Right cardiac atrium (tissue), 5 donors: ENCODE measurements at regions not wholly inside any gene's neighbourhood (a gene's known extent, or its start where the extent isn't known, plus 50 kb on each side); places are given as distances from the start of the nearest gene placed in this dataset.
"Not testable (repeated sequence)": the region's sequence is repeated elsewhere in the genome, so short reads cannot be mapped to it uniquely, and the experiment has no call there.

Experiments
- ATAC-seq, 2 donors: fragments of 200-7000 bp; cut with Tn5 transposase; one replicate each; pipeline versions ENCODE4 v1.8.0 to v1.9.1; 2020; ENCODE audit warnings: moderate library complexity in 2 of 2, mild to moderate bottlenecking in 1 of 2
- DNase-seq, 3 donors: peaks; one replicate each; pipeline ENCODE4 v3.0.0-alpha.2; 2020
- H3K27ac ChIP-seq: one replicate; pipeline ENCODE4 v1.5.1; 2013; ENCODE audit warnings: mild to moderate bottlenecking, low read length, control low read depth, moderate library complexity
- H3K27me3 ChIP-seq: one replicate; pipeline ENCODE4 v1.6.1; 2013; ENCODE audit not compliant: control insufficient read depth, insufficient read depth
- H3K4me1 ChIP-seq: one replicate; pipeline ENCODE4 v1.6.1; 2013; ENCODE audit warnings: low read length; ENCODE audit not compliant: control insufficient read depth, insufficient read depth
- H3K4me3 ChIP-seq: one replicate; pipeline ENCODE4 v1.5.1; 2013; ENCODE audit warnings: low read length, control low read depth
- H3K9me3 ChIP-seq: one replicate; pipeline ENCODE4 v1.6.1; 2013; ENCODE audit warnings: low read length; ENCODE audit not compliant: control insufficient read depth
- WGBS: extraction: QIAGEN DNeasy Blood & Tissue Kit; methylation state at CpG from one replicate; pipeline ENCODE4 v1.1.7; 2013; 5-methylcytosine and 5-hydroxymethylcytosine counted together
- intact Hi-C, 4 donors: fragments of 100-400 bp; cut with DNase I; formaldehyde crosslinking; loops; one replicate each; pipeline versions ENCODE4 v1.11.0 to v1.14.0; 2022 to 2023
- donor health status: healthy with polysubstance abuse.
- donor health status: DM: no; HTN: yes; CAD: no.
- donor health status: DM: no; HTN: no; CAD: no.
- donor health status: DM: no; HTN: yes; CAD: no; lungs with severe emphysema.
- donor health status: DM: yes; HTN: yes; CAD: no.

GRCh38 chr9:63450836-63451235 lies 1834.2 kb downstream of the FOXD4L5 start:
- peak in 2 of 3 donors; percentile 1 to 13 for DNase-seq
- intact Hi-C loops, ATAC-seq, H3K27ac ChIP-seq, H3K9me3 ChIP-seq, H3K4me3 ChIP-seq, H3K4me1 ChIP-seq, H3K27me3 ChIP-seq: not testable (repeated sequence)
- 1% methylated on average over 31 of the region's 46 CpGs for WGBS

GRCh38 chr9:63425123-63425522 lies 1859.9 kb downstream of the FOXD4L5 start:
- H3K27ac ChIP-seq, H3K4me3 ChIP-seq, H3K9me3 ChIP-seq, ATAC-seq, DNase-seq, H3K27me3 ChIP-seq, H3K4me1 ChIP-seq, intact Hi-C loops: not testable (repeated sequence)
- no CpG with 5 or more reads among the region's 3 CpGs for WGBS

GRCh38 chr9:63390897-63391296 lies 1894.1 kb downstream of the FOXD4L5 start:
- H3K27me3 ChIP-seq, H3K9me3 ChIP-seq, intact Hi-C loops, H3K4me1 ChIP-seq, ATAC-seq, H3K27ac ChIP-seq, H3K4me3 ChIP-seq, DNase-seq: not testable (repeated sequence)
- WGBS = no CpG with 5 or more reads among the region's 3 CpGs

GRCh38 chr9:63385479-63385878 lies 1899.5 kb downstream of the FOXD4L5 start:
- DNase-seq, H3K4me3 ChIP-seq, H3K27ac ChIP-seq, intact Hi-C loops, H3K27me3 ChIP-seq, ATAC-seq, H3K4me1 ChIP-seq, H3K9me3 ChIP-seq: not testable (repeated sequence)
- 72% methylated on average over 6 of the region's 28 CpGs for WGBS

GRCh38 chr9:63379864-63380263 lies 1905.1 kb downstream of the FOXD4L5 start:
- H3K4me3 ChIP-seq, H3K9me3 ChIP-seq, H3K4me1 ChIP-seq, H3K27me3 ChIP-seq, intact Hi-C loops, H3K27ac ChIP-seq, ATAC-seq: not testable (repeated sequence)
- peak in 2 of 3 donors; percentile 26 to 38 for DNase-seq
- 87% methylated on average over 12 of the region's 12 CpGs for WGBS

GRCh38 chr9:63354219-63354618 lies 1930.8 kb downstream of the FOXD4L5 start:
- ATAC-seq, H3K4me3 ChIP-seq, H3K27ac ChIP-seq, H3K27me3 ChIP-seq, H3K4me1 ChIP-seq, H3K9me3 ChIP-seq, DNase-seq, intact Hi-C loops: not testable (repeated sequence)
- WGBS = 58% methylated on average over 2 of the region's 4 CpGs

GRCh38 chr9:63347347-63347746 lies 1937.7 kb downstream of the FOXD4L5 start:
- intact Hi-C loops, ATAC-seq, H3K4me3 ChIP-seq, DNase-seq, H3K4me1 ChIP-seq, H3K27ac ChIP-seq, H3K9me3 ChIP-seq, H3K27me3 ChIP-seq: not testable (repeated sequence)
- 56% methylated on average over 2 of the region's 3 CpGs for WGBS

- H3K27ac ChIP-seq = peak overlapping the region; percentile 85
- H3K27me3 ChIP-seq, ATAC-seq, H3K4me3 ChIP-seq, intact Hi-C loops, H3K4me1 ChIP-seq, H3K9me3 ChIP-seq: not testable (repeated sequence)
- WGBS = 54% methylated on average over 11 of the region's 14 CpGs
- DNase-seq = peak; percentile 69 to 72 (median 71)
Measured at GRCh38 chr9:63346310-63347048, 1938.5 kb downstream of the FOXD4L5 start.

- H3K27ac ChIP-seq, DNase-seq, H3K4me3 ChIP-seq, intact Hi-C loops, H3K4me1 ChIP-seq, H3K27me3 ChIP-seq, H3K9me3 ChIP-seq, ATAC-seq: not testable (repeated sequence)
- 95% methylated on average over 3 of the region's 5 CpGs for WGBS
Measured at GRCh38 chr9:63344408-63344807, 1940.6 kb downstream of the FOXD4L5 start.

- H3K9me3 ChIP-seq, H3K27me3 ChIP-seq, H3K4me3 ChIP-seq, H3K27ac ChIP-seq, ATAC-seq, H3K4me1 ChIP-seq, intact Hi-C loops: not testable (repeated sequence)
- WGBS = 36% methylated on average over 2 of the region's 4 CpGs
- DNase-seq = peak in 1 of 3 donors; percentile 19
Measured at GRCh38 chr9:63342528-63342927, 1942.5 kb downstream of the FOXD4L5 start.

- H3K9me3 ChIP-seq, H3K4me1 ChIP-seq, ATAC-seq, intact Hi-C loops, H3K27me3 ChIP-seq, H3K4me3 ChIP-seq: not testable (repeated sequence)
- peak overlapping the region; percentile 92 for H3K27ac ChIP-seq
- peak in 1 of 3 donors; percentile 40 for DNase-seq
- 44% methylated on average over 5 of the region's 6 CpGs for WGBS
Measured at GRCh38 chr9:63337899-63338604, 1947.0 kb downstream of the FOXD4L5 start.
